Adrenal gland (tissue), 9 donors: ENCODE measurements at regions not wholly inside any gene's neighbourhood (a gene's known extent, or its start where the extent isn't known, plus 50 kb on each side); places are given as distances from the start of the nearest gene placed in this dataset.

Experiments used
- DNase-seq, 7 donors: peaks; one replicate each; pipeline ENCODE4 v3.0.0-alpha.2; 2019 to 2020
- H3K27ac ChIP-seq, 5 donors: fragments of 200-600 bp; sonication (generic) in 4 of 5; 1 replicate in 3 of 5; 2 replicates in 2 of 5; pipeline versions ENCODE4 v1.5.1 to v1.8.0; 2016 to 2020; ENCODE audit warnings: mild to moderate bottlenecking in 1 of 5
- H3K27me3 ChIP-seq: fragments of 200-600 bp; 2 replicates; pipeline ENCODE4 v1.8.0; 2021
- H3K36me3 ChIP-seq, 2 donors: fragments of 200-600 bp; replicated peaks in 1 of 2; 1 replicate in 1 of 2; 2 replicates in 1 of 2; pipeline versions ENCODE4 v1.5.1 to v1.8.0; 2018 to 2022
- H3K4me1 ChIP-seq, 2 donors: fragments of 200-600 bp; replicated peaks in 1 of 2; 1 replicate in 1 of 2; 2 replicates in 1 of 2; pipeline versions ENCODE4 v1.5.1 to v1.8.0; 2018 to 2021
- H3K4me3 ChIP-seq, 4 donors: fragments of 200-600 bp; sonication (generic) in 3 of 4; one replicate each; pipeline ENCODE4 v1.5.1; 2016 to 2018
- H3K9me3 ChIP-seq, 3 donors: fragments of 200-600 bp; sonication (generic) in 1 of 3; replicated peaks in 1 of 3; 1 replicate in 2 of 3; 2 replicates in 1 of 3; pipeline versions ENCODE4 v1.5.1 to v1.8.0; 2016 to 2021
- POLR2A ChIP-seq, 2 donors: fragments of 450-650 bp; IDR thresholded peaks; one replicate each; pipeline ENCODE4 v1.6.1; 2017; ENCODE audit warnings: antibody characterized with exemption in 2 of 2, mild to moderate bottlenecking in 2 of 2, moderate library complexity in 1 of 2
- WGBS, 4 donors: extraction: QIAGEN DNeasy Blood & Tissue Kit in 2 of 4; methylation state at CpG; one replicate each; pipeline versions ENCODE4 v1.1.5 to v1.1.7; 2013 to 2017; 5-methylcytosine and 5-hydroxymethylcytosine counted together
- intact Hi-C, 2 donors: fragments of 100-400 bp; cut with DNase I; formaldehyde crosslinking; loops; one replicate each; pipeline versions ENCODE4 v1.14.1 to v1.15.0; 2022 to 2023
- TF ChIP-seq, protein P1 (sequence below), 6 experiments: fragments of 450-650 bp in 4 of 6; fragments of 200-600 bp in 2 of 6; sonication (generic) in 1 of 6; IDR thresholded peaks; 1 replicate in 5 of 6; 2 replicates in 1 of 6; pipeline versions ENCODE4 v1.5.1 to v1.8.0; 2016 to 2021; ENCODE audit warnings: antibody characterized with exemption in 6 of 6, mild to moderate bottlenecking in 2 of 6, moderate library complexity in 1 of 6
- donor health status: healthy with polysubstance abuse.
- donor health status: Bipolar disorder and iron deficiency.
- donor health status: DM: yes; HTN: yes; CAD: no.
- donor health status: DM: no; HTN: no; CAD: no.
- donor health status: DM: no; HTN: no; CAD: no.

GRCh38 chr13:30849611-30850010, 56.5 kb upstream of the MEDAG start:
- no peak for TF ChIP-seq POLR2A (IDR thresholded peaks at IDR 0.05)
- TF ChIP-seq, protein P1, sequence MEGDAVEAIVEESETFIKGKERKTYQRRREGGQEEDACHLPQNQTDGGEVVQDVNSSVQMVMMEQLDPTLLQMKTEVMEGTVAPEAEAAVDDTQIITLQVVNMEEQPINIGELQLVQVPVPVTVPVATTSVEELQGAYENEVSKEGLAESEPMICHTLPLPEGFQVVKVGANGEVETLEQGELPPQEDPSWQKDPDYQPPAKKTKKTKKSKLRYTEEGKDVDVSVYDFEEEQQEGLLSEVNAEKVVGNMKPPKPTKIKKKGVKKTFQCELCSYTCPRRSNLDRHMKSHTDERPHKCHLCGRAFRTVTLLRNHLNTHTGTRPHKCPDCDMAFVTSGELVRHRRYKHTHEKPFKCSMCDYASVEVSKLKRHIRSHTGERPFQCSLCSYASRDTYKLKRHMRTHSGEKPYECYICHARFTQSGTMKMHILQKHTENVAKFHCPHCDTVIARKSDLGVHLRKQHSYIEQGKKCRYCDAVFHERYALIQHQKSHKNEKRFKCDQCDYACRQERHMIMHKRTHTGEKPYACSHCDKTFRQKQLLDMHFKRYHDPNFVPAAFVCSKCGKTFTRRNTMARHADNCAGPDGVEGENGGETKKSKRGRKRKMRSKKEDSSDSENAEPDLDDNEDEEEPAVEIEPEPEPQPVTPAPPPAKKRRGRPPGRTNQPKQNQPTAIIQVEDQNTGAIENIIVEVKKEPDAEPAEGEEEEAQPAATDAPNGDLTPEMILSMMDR (IDR thresholded peaks at IDR 0.05) = no peak
- no peak for DNase-seq
- Histone ChIP-seq H3K9me3 (no peaks in the 10 kb centered on the region), H3K4me3 (no peak overlapping the region), H3K36me3 (no peaks in the 10 kb centered on the region), H3K27ac (no peak overlapping the region), H3K27me3 (no peaks in the 10 kb centered on the region), H3K4me1 (peaks cover 0 to 4% of the 10 kb centered on the region in 2 donors)
- intact Hi-C loops = no loop called here
- 78 to 80% (median 79%) methylated on average over 4 of the region's 4 CpGs for WGBS, 4 donors

DNA sequence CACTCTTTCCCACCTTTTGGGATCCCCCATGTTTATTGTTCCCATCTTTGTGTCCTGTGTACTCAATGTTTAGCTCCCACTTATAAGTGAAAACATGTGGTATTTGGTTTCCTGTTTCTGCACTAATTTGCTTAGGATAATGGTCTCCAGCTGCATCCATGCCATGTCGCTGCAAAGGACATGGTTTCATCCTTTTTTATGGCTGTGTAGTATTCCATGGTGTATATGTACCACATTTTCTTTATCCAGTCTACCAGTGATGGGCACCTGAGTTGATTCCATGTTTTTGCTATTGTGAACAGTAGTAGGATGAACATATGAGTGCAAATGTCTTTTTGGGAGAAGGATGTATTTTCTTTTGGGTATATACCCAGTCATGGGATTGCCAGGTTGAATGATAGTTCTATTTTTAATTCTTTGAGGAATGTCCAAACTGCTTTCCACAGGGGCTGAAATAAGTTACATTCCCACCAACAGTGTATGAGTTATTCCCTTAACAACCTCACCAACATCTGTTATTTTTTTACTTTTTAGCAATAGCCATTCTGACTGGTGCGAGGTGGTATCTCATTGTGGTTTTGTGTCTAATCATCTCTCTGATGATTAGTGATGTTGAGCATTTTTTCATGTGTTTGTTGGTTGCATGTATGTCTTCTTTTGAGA, 55.7 kb upstream of the MEDAG start:
- DNase-seq = no peak
- H3K4me1 ChIP-seq = peaks cover 0 to 4% of the 10 kb centered on the region in 2 donors
- no peaks in the 10 kb centered on the region for H3K36me3 ChIP-seq
- 89 to 98% (median 94%) methylated on average over 2 of the region's 2 CpGs for WGBS, 4 donors
- intact Hi-C loops = no loop called here
- no peaks in the 10 kb centered on the region for H3K27me3 ChIP-seq
- no peak overlapping the region for H3K4me3 ChIP-seq
- TF ChIP-seq, protein P1 (IDR thresholded peaks at IDR 0.05) = no peak
- TF ChIP-seq POLR2A (IDR thresholded peaks at IDR 0.05) = no peak
- H3K9me3 ChIP-seq = no peaks in the 10 kb centered on the region
- no peak overlapping the region for H3K27ac ChIP-seq

GRCh38 chr13:30850867-30851211, 55.2 kb upstream of the MEDAG start:
- Histone ChIP-seq H3K4me3 (no peak overlapping the region), H3K27ac (no peak overlapping the region), H3K36me3 (no peaks in the 10 kb centered on the region), H3K4me1 (peaks cover 0 to 4% of the 10 kb centered on the region in 2 donors), H3K9me3 (no peaks in the 10 kb centered on the region), H3K27me3 (no peaks in the 10 kb centered on the region)
- no peak for TF ChIP-seq POLR2A (IDR thresholded peaks at IDR 0.05)
- TF ChIP-seq, protein P1 (IDR thresholded peaks at IDR 0.05) = no peak
- DNase-seq = no peak
- intact Hi-C loops = no loop called here

DNA sequence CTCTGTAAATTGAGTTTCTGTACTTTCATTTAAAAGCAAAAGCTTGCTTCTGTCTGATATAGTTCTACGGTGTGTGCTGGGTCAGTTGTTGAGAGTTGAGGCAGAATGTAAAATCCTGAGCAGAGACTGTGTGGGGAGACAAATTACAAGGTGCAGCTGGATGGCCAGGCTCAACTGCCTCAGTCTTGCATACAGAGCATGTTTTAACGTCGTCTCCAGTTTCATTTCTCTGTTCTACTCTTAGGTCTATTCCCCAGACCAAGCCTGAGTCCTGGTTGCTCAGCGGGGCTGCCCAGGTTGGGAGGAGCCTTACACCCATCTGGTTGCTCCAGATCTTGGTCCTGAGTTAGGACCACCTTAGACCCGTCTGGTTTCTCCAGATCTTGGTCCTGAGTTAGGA, 54.4 kb upstream of the MEDAG start:
- intact Hi-C loops = no loop called here
- Histone ChIP-seq H3K4me3 (no peak overlapping the region), H3K27ac (no peak overlapping the region), H3K36me3 (no peaks in the 10 kb centered on the region), H3K27me3 (no peaks in the 10 kb centered on the region), H3K4me1 (peaks cover 0 to 4% of the 10 kb centered on the region in 2 donors), H3K9me3 (no peaks in the 10 kb centered on the region)
- no peak for DNase-seq
- TF ChIP-seq, protein P1 (IDR thresholded peaks at IDR 0.05) = no peak
- no peak for TF ChIP-seq POLR2A (IDR thresholded peaks at IDR 0.05)
- 77 to 85% (median 84%) methylated on average over 5 of the region's 5 CpGs for WGBS, 4 donors
